ENCODE measurements at regions not wholly inside any gene's neighbourhood (a gene's known extent, or its start where the extent isn't known, plus 50 kb on each side); places are given as distances from the start of the nearest gene placed in this dataset.

GRCh38 chr16:73279451-73279850, 231.5 kb upstream of the ZFHX3 start:
- H3K27me3 ChIP-seq, result no peaks in the 10 kb centered on the region
- H3K9me3 ChIP-seq (replicated peaks), result no peaks in the 10 kb centered on the region
- H3K36me3 ChIP-seq, result no peaks in the 10 kb centered on the region
- H3K27ac ChIP-seq, result no peak overlapping the region
- no peaks in the 10 kb centered on the region for H3K4me1 ChIP-seq
- no peak overlapping the region for H3K4me3 ChIP-seq
- DNase-seq, result no peak

- H3K27me3 ChIP-seq, result no peaks in the 10 kb centered on the region
- DNase-seq, result no peak
Measured at GRCh38 chr16:73277071-73277470, 229.1 kb upstream of the ZFHX3 start.

GRCh38 chr16:73275448-73275847, 227.5 kb upstream of the ZFHX3 start:
- H3K27me3 ChIP-seq, result no peaks in the 10 kb centered on the region
- H3K4me1 ChIP-seq, result no peaks in the 10 kb centered on the region
- no peak for DNase-seq
- no peak overlapping the region for H3K4me3 ChIP-seq
- no peak overlapping the region for H3K27ac ChIP-seq
- no peaks in the 10 kb centered on the region for H3K36me3 ChIP-seq
- no peaks in the 10 kb centered on the region for H3K9me3 ChIP-seq (replicated peaks)

More at GRCh38 chr16:73277071-73277470, 229.1 kb upstream of the ZFHX3 start:
- H3K9me3 ChIP-seq (replicated peaks), result no peaks in the 10 kb centered on the region
- H3K27ac ChIP-seq, result no peak overlapping the region
- no peaks in the 10 kb centered on the region for H3K36me3 ChIP-seq
- no peak overlapping the region for H3K4me3 ChIP-seq
- no peaks in the 10 kb centered on the region for H3K4me1 ChIP-seq

GRCh38 chr16:73275024-73275423, 227.1 kb upstream of the ZFHX3 start:
- H3K27me3 ChIP-seq, result no peaks in the 10 kb centered on the region
- no peak for DNase-seq
- no peaks in the 10 kb centered on the region for H3K36me3 ChIP-seq
- no peak overlapping the region for H3K27ac ChIP-seq
- H3K4me1 ChIP-seq, result no peaks in the 10 kb centered on the region
- no peaks in the 10 kb centered on the region for H3K9me3 ChIP-seq (replicated peaks)
- no peak overlapping the region for H3K4me3 ChIP-seq

GRCh38 chr16:73274140-73274539, 226.2 kb upstream of the ZFHX3 start:
- no peaks in the 10 kb centered on the region for H3K27me3 ChIP-seq
- no peak for DNase-seq
- H3K9me3 ChIP-seq (replicated peaks), result no peaks in the 10 kb centered on the region
- H3K4me3 ChIP-seq, result no peak overlapping the region
- H3K27ac ChIP-seq, result no peak overlapping the region
- H3K4me1 ChIP-seq, result no peaks in the 10 kb centered on the region
- no peaks in the 10 kb centered on the region for H3K36me3 ChIP-seq

GRCh38 chr16:73268366-73268993, 220.6 kb upstream of the ZFHX3 start:
- H3K27me3 ChIP-seq, result no peaks in the 10 kb centered on the region
- no peak overlapping the region for H3K27ac ChIP-seq
- H3K4me3 ChIP-seq, result no peak overlapping the region
- peak in 1 of 2 experiments; percentile 4 for DNase-seq
- no peaks in the 10 kb centered on the region for H3K9me3 ChIP-seq (replicated peaks)
- H3K4me1 ChIP-seq, result no peaks in the 10 kb centered on the region
- no peaks in the 10 kb centered on the region for H3K36me3 ChIP-seq

GRCh38 chr16:73265935-73266334, 218.0 kb upstream of the ZFHX3 start:
- H3K36me3 ChIP-seq, result no peaks in the 10 kb centered on the region

GRCh38 chr16:73265124-73265837, 217.4 kb upstream of the ZFHX3 start:
- Histone ChIP-seq H3K4me1 (no peaks in the 10 kb centered on the region), H3K36me3 (no peaks in the 10 kb centered on the region), H3K4me3 (no peak overlapping the region), H3K27ac (no peak overlapping the region), H3K27me3 (no peaks in the 10 kb centered on the region), H3K9me3 (replicated peaks) (no peaks in the 10 kb centered on the region)
- DNase-seq, result no peak

More at GRCh38 chr16:73265935-73266334, 218.0 kb upstream of the ZFHX3 start:
- no peak for DNase-seq
- no peaks in the 10 kb centered on the region for H3K27me3 ChIP-seq
- no peaks in the 10 kb centered on the region for H3K4me1 ChIP-seq
- H3K4me3 ChIP-seq, result no peak overlapping the region
- no peak overlapping the region for H3K27ac ChIP-seq
- H3K9me3 ChIP-seq (replicated peaks), result no peaks in the 10 kb centered on the region

- Histone ChIP-seq H3K4me3 (no peak overlapping the region), H3K36me3 (no peaks in the 10 kb centered on the region), H3K27ac (no peak overlapping the region), H3K27me3 (no peaks in the 10 kb centered on the region), H3K9me3 (replicated peaks) (no peaks in the 10 kb centered on the region), H3K4me1 (no peaks in the 10 kb centered on the region)
- DNase-seq, result no peak
Measured at GRCh38 chr16:73262931-73263330, 215.0 kb upstream of the ZFHX3 start.

GRCh38 chr16:73255031-73255430, 207.1 kb upstream of the ZFHX3 start:
- DNase-seq, result no peak
- H3K9me3 ChIP-seq (replicated peaks), result no peaks in the 10 kb centered on the region
- no peaks in the 10 kb centered on the region for H3K36me3 ChIP-seq
- H3K27ac ChIP-seq, result no peak overlapping the region
- no peak overlapping the region for H3K4me3 ChIP-seq
- no peaks in the 10 kb centered on the region for H3K27me3 ChIP-seq
- H3K4me1 ChIP-seq, result no peaks in the 10 kb centered on the region

- Histone ChIP-seq H3K27me3 (no peaks in the 10 kb centered on the region), H3K9me3 (replicated peaks) (no peaks in the 10 kb centered on the region), H3K36me3 (no peaks in the 10 kb centered on the region), H3K27ac (no peak overlapping the region), H3K4me3 (no peak overlapping the region), H3K4me1 (no peaks in the 10 kb centered on the region)
- DNase-seq, result no peak
Measured at GRCh38 chr16:73253922-73254480, 206.1 kb upstream of the ZFHX3 start.

GRCh38 chr16:73252446-73252845, 204.5 kb upstream of the ZFHX3 start:
- Histone ChIP-seq H3K4me3 (no peak overlapping the region), H3K27ac (no peak overlapping the region), H3K27me3 (no peaks in the 10 kb centered on the region), H3K4me1 (no peaks in the 10 kb centered on the region), H3K9me3 (replicated peaks) (no peaks in the 10 kb centered on the region), H3K36me3 (no peaks in the 10 kb centered on the region)
- DNase-seq, result no peak

GRCh38 chr16:73251608-73252007, 203.7 kb upstream of the ZFHX3 start:
- Histone ChIP-seq H3K9me3 (replicated peaks) (no peaks in the 10 kb centered on the region), H3K27me3 (no peaks in the 10 kb centered on the region), H3K4me1 (no peaks in the 10 kb centered on the region), H3K27ac (no peak overlapping the region), H3K36me3 (no peaks in the 10 kb centered on the region), H3K4me3 (no peak overlapping the region)
- DNase-seq, result no peak

- Histone ChIP-seq H3K27ac (no peak overlapping the region), H3K27me3 (no peaks in the 10 kb centered on the region), H3K4me1 (no peaks in the 10 kb centered on the region), H3K4me3 (no peak overlapping the region), H3K36me3 (no peaks in the 10 kb centered on the region), H3K9me3 (replicated peaks) (no peaks in the 10 kb centered on the region)
- DNase-seq, result no peak
Measured at GRCh38 chr16:73248316-73248715, 200.4 kb upstream of the ZFHX3 start.

GRCh38 chr16:73240920-73241319, 193.0 kb upstream of the ZFHX3 start:
- H3K27ac ChIP-seq, result no peak overlapping the region
- no peaks in the 10 kb centered on the region for H3K36me3 ChIP-seq
- DNase-seq, result peak in 1 of 2 experiments; percentile 2
- H3K9me3 ChIP-seq (replicated peaks), result no peaks in the 10 kb centered on the region
- H3K27me3 ChIP-seq, result no peaks in the 10 kb centered on the region
- no peaks in the 10 kb centered on the region for H3K4me1 ChIP-seq
- no peak overlapping the region for H3K4me3 ChIP-seq

Measured in SJCRH30 (cell line).